ENCODE measurements at regions not wholly inside any gene's neighbourhood (a gene's known extent, or its start where the extent isn't known, plus 50 kb on each side); places are given as distances from the start of the nearest gene placed in this dataset.
"Not testable (repeated sequence)": the region's sequence is repeated elsewhere in the genome, so short reads cannot be mapped to it uniquely, and the experiment has no call there.

- no peak for DNase-seq (ENCODE audit: low read depth)
These were observed 251.9 kb upstream of the KCND2 start for GRCh38 chr7:120021085-120021484.

- DNase-seq (ENCODE audit: low read depth): no peak
These were observed 249.3 kb upstream of the KCND2 start for GRCh38 chr7:120023494-120024167.

GRCh38 chr7:120028636-120029035, 244.3 kb upstream of the KCND2 start:
- DNase-seq (ENCODE audit: low read depth): no peak

- no peak for DNase-seq (ENCODE audit: low read depth)
These were observed 242.1 kb upstream of the KCND2 start for GRCh38 chr7:120030876-120031275.

- DNase-seq (ENCODE audit: low read depth): no peak
These were observed 239.9 kb upstream of the KCND2 start for GRCh38 chr7:120033114-120033513.

- no peak for DNase-seq (ENCODE audit: low read depth)
These were observed 233.8 kb upstream of the KCND2 start for GRCh38 chr7:120039138-120039537.

GRCh38 chr7:120041798-120042197, 231.2 kb upstream of the KCND2 start:
- DNase-seq (ENCODE audit: low read depth): no peak

- DNase-seq (ENCODE audit: low read depth): no peak
These were observed 229.7 kb upstream of the KCND2 start for GRCh38 chr7:120043250-120043649.

- peak; percentile 8 for DNase-seq (ENCODE audit: low read depth)
These were observed 220.0 kb upstream of the KCND2 start for GRCh38 chr7:120052884-120053382.

- DNase-seq (ENCODE audit: low read depth): no peak
These were observed 219.5 kb upstream of the KCND2 start for GRCh38 chr7:120053390-120053961.

GRCh38 chr7:120054376-120055100, 218.4 kb upstream of the KCND2 start:
- no peak for DNase-seq (ENCODE audit: low read depth)

- DNase-seq (ENCODE audit: low read depth): no peak
These were observed 217.7 kb upstream of the KCND2 start for GRCh38 chr7:120055300-120055699.

GRCh38 chr7:120056227-120056626, 216.7 kb upstream of the KCND2 start:
- DNase-seq (ENCODE audit: low read depth): no peak

- no peak for DNase-seq (ENCODE audit: low read depth)
These were observed 213.3 kb upstream of the KCND2 start for GRCh38 chr7:120059641-120060040.

GRCh38 chr7:120060281-120060680, 212.7 kb upstream of the KCND2 start:
- DNase-seq (ENCODE audit: low read depth): no peak

GRCh38 chr7:120060875-120061274, 212.1 kb upstream of the KCND2 start:
- no peak for DNase-seq (ENCODE audit: low read depth)

GRCh38 chr7:120064565-120064964, 208.4 kb upstream of the KCND2 start:
- DNase-seq (ENCODE audit: low read depth): no peak

GRCh38 chr7:120066898-120067297, 206.1 kb upstream of the KCND2 start:
- not testable (repeated sequence) for DNase-seq (ENCODE audit: low read depth)

GRCh38 chr7:120070201-120070600, 202.8 kb upstream of the KCND2 start:
- no peak for DNase-seq (ENCODE audit: low read depth)

- DNase-seq (ENCODE audit: low read depth): no peak
These were observed 195.2 kb upstream of the KCND2 start for GRCh38 chr7:120077777-120078176.

- no peak for DNase-seq (ENCODE audit: low read depth)
These were observed 194.0 kb upstream of the KCND2 start for GRCh38 chr7:120079022-120079421.

- no peak for DNase-seq (ENCODE audit: low read depth)
These were observed 193.3 kb upstream of the KCND2 start for GRCh38 chr7:120079704-120080103.

- DNase-seq (ENCODE audit: low read depth): not testable (repeated sequence)
These were observed 186.5 kb upstream of the KCND2 start for GRCh38 chr7:120086468-120086867.

All from EH (cell line).